Right renal pelvis (tissue), 4 donors: ENCODE measurements at regions not wholly inside any gene's neighbourhood (a gene's known extent, or its start where the extent isn't known, plus 50 kb on each side); places are given as distances from the start of the nearest gene placed in this dataset.
"Not testable (repeated sequence)": the region's sequence is repeated elsewhere in the genome, so short reads cannot be mapped to it uniquely, and the experiment has no call there.

Experiments
- DNase-seq, 4 donors: peaks; one replicate each; pipeline ENCODE4 v3.0.0-alpha.2; 2013; ENCODE audit warnings: low read depth in 4 of 4, low spot score in 3 of 4, missing footprints in 1 of 4

GRCh38 chr2:207354462-207354861 lies 175.3 kb upstream of the CREB1 start:
- DNase-seq = no peak

GRCh38 chr2:207356567-207356966 lies 173.2 kb upstream of the CREB1 start:
- no peak for DNase-seq

- DNase-seq = no peak
Observed at GRCh38 chr2:207357216-207357615, 172.5 kb upstream of the CREB1 start.

GRCh38 chr2:207362716-207363115 lies 167.0 kb upstream of the CREB1 start:
- no peak for DNase-seq

- no peak for DNase-seq
Observed at GRCh38 chr2:207363761-207364290, 165.9 kb upstream of the CREB1 start.

GRCh38 chr2:207370646-207371045 lies 159.1 kb upstream of the CREB1 start:
- DNase-seq = no peak

- DNase-seq = no peak
Observed at GRCh38 chr2:207371877-207372276, 157.9 kb upstream of the CREB1 start.

- DNase-seq = no peak
Observed at GRCh38 chr2:207372483-207372882, 157.3 kb upstream of the CREB1 start.

GRCh38 chr2:207375207-207375875 lies 154.4 kb upstream of the CREB1 start:
- no peak for DNase-seq

GRCh38 chr2:207378620-207379019 lies 151.1 kb upstream of the CREB1 start:
- DNase-seq = not testable (repeated sequence)

GRCh38 chr2:207385076-207385475 lies 144.7 kb upstream of the CREB1 start:
- no peak for DNase-seq

- DNase-seq = no peak
Observed at GRCh38 chr2:207385903-207386302, 143.9 kb upstream of the CREB1 start.

- DNase-seq = no peak
Observed at GRCh38 chr2:207387001-207387571, 142.7 kb upstream of the CREB1 start.

GRCh38 chr2:207390302-207391095 lies 139.3 kb upstream of the CREB1 start:
- no peak for DNase-seq

- no peak for DNase-seq
Observed at GRCh38 chr2:207394203-207394781, 135.5 kb upstream of the CREB1 start.

GRCh38 chr2:207394812-207395534 lies 134.8 kb upstream of the CREB1 start:
- no peak for DNase-seq

GRCh38 chr2:207395535-207396251 lies 134.1 kb upstream of the CREB1 start:
- no peak for DNase-seq

- no peak for DNase-seq
Observed at GRCh38 chr2:207397917-207398655, 131.7 kb upstream of the CREB1 start.

- DNase-seq = no peak
Observed at GRCh38 chr2:207399301-207399700, 130.5 kb upstream of the CREB1 start.
